ENCODE measurements at regions not wholly inside any gene's neighbourhood (a gene's known extent, or its start where the extent isn't known, plus 50 kb on each side); places are given as distances from the start of the nearest gene placed in this dataset.

DNA sequence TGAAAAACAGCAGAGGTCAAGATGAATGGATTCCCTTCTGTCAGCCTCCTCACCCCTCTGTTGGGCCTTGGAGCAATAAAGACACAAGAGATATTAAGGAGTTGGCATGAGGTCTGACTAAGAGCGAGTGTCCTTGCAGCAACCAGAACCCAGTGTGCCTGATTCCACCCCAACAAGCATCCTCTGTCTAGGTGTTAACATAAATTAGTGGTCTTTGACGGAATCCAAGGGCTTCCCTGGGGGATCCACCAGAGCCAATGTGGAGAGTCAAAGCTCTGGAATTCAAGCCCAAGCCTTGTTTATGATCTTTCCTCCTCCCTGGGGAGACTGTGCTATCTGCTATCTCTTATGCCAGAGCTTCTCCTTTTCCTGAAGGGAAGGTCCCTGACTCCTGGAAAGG lies 128.1 kb upstream of the SMIM23 start:
- TF ChIP-seq EZH2 (IDR thresholded peaks at IDR 0.05; ENCODE audit: low read depth) (no peak), CTCF (conservative IDR thresholded peaks at IDR 0.05) (no peak)
